ENCODE measurements at regions not wholly inside any gene's neighbourhood (a gene's known extent, or its start where the extent isn't known, plus 50 kb on each side); places are given as distances from the start of the nearest gene placed in this dataset.

DNA sequence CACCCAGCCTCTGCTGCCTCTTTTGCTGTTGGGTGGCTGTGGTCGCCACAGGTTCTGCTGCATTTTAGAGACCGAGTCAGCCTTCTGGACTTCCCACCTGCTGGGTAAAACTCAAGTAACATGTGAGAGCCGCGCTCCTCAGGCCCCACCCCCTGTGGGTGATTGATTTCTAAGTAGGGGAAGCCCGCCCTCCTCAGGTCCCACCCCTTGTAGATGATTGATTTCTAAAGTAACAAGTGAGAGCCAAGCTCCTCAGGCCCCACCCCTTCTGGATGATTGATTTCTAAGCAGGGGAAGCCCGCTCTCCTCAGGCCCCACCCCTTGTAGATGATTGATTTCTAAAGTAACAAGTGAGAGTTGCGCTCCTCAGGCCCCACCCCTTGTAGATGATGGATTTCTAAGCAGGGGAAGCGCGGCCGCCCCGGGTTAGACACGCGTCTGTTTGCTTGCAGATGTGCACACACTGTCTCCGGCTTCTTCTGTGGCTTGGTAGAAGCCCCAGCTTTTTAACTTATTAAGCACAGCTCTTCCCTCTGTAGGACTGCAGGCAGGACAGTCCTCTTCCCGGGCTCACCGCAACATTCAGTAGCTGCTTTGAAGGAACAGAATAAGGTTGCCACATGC is 83.4 kb downstream of the FAM43A start:
- DNase-seq (ENCODE audit: low read depth): peak; percentile 91

GRCh38 chr3:194772241-194773000 is 86.7 kb downstream of the FAM43A start:
- DNase-seq (ENCODE audit: low read depth): no peak

- DNase-seq (ENCODE audit: low read depth): no peak
Measured at GRCh38 chr3:194773216-194773615, 87.5 kb downstream of the FAM43A start.

DNA sequence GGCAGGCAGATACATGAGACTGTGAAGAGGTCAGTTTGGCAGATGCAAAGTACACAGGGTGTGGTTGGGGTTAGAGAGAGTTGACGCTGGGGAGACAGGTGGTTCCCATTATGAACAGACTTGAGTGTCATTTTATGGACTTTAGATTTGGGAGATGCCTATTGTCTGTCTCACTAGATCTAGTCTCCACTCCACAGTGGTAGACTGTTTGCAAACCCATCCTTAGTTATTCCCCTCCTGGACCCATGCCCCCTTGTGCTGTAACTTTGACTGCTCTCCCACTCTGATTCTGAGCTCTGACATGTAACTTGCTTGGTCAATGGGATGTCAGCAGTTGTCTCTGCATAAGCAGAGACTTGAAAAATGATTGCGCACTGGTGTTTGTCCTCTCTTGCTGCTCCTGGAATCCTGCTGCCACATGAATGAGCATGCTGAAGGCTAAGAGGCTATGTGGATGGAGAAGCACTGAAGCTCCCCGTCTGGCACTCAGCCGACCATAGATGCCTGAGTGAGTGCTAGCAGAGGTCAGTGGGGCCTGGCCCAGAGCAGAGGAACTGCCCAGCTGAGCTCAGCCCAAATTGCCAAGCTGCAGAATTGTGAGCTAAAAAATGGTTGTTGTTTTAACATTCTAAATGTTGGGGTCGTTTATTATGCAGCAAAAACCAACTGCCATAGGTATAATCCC is 88.2 kb downstream of the FAM43A start:
- DNase-seq (ENCODE audit: low read depth): no peak

GRCh38 chr3:194775266-194775665 is 89.6 kb downstream of the FAM43A start:
- no peak for DNase-seq (ENCODE audit: low read depth)

DNA sequence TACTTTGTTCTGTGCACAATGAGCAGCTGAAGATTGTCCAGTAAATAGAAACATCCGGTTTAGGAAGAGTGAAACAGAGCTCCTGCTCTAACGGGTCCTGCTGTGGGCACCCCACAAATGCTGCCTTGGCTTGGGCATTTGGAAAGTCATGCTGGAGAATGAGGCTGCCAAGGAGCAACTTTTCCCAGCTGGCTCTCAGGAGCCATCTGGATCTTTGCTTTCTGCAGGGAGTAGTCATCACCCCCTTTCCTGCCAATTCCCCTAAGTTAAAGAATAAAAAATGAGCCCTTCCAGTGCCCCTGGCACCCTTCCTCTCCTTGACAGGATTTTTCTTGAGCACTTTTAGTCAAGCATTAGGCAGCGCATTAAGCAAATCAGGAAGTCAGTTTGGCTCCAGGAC is 90.0 kb downstream of the FAM43A start:
- DNase-seq (ENCODE audit: low read depth): no peak

GRCh38 chr3:194777729-194778128 is 92.0 kb downstream of the FAM43A start:
- DNase-seq (ENCODE audit: low read depth): no peak

GRCh38 chr3:194779729-194780224 is 94.1 kb downstream of the FAM43A start:
- no peak for DNase-seq (ENCODE audit: low read depth)

DNA sequence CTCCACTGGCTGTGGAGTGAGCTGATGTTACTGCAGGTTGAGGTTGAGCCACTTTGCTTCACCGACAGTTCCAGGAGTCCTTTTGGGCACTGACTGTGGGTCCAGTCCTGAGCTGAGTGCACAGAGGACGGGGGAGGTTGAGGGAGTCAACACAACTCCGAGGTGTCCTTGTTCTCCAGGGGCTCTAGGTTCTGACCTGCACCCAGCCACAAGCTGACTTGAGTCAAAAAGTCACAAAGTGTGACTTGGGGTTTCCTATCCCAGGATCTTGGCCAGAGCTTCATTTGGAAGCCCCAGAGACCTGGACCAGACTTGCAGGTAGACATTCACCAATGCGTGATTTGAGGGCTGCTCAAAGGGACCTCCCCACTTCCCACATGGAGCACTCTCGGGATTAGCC is 95.0 kb downstream of the FAM43A start:
- DNase-seq (ENCODE audit: low read depth): no peak

- DNase-seq (ENCODE audit: low read depth): no peak
Measured at GRCh38 chr3:194781617-194782016, 95.9 kb downstream of the FAM43A start.

DNA sequence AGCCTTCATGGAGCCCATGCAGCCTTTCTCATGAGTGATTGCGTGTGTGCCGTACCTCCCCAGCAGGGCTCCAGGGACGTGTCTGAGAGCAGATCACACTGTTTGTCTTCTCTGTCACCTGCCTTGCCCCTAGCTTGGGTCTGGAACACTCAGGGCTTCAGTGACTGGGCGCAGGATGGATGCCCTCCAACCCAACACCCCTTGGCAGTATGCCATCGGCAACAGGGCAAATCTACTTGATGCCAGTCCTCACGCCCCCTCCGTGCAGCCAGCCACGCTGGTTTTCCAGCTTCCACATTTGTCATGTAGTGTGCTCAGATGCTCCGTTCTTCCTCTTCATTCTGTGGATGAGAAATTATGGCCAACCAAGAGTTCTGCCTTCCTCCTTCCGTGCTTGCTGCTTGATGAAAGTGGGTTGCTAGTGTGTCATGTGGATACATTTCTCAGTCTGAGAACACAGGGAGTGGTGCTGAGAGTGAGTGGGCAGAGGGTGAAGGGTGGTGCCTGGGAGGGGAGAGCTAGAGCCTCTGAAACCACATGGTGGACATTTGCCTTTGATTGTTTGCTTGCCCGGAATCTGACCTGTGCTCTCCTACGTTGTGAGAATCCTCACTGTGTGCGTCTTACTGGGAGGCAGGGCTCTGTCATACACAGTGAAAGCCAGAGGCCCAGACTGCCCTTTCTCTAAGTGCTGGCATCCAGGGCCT is 97.2 kb downstream of the FAM43A start:
- no peak for DNase-seq (ENCODE audit: low read depth)

DNA sequence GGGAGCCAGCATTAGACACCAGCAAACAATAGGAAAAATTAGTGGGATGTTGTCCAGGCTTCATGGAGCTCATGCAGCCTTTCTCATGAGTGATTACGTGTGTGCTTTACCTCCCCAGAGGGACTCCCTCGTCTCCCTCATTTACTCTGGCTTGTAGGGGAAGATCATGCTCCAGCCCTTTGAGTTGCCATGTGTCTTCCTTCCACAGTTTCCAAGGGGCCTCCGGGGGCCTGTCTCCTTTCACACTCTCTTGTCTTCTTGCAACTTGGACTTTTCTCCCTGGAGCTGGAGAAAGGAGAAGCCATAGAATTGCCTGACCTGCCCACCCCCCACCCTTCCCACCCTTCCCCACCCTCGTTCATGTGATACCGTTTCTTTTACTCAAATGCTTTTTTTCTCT is 98.7 kb downstream of the FAM43A start:
- DNase-seq (ENCODE audit: low read depth): no peak

GRCh38 chr3:194785315-194785714 is 99.6 kb downstream of the FAM43A start:
- DNase-seq (ENCODE audit: low read depth): no peak

- DNase-seq (ENCODE audit: low read depth): no peak
Measured at GRCh38 chr3:194787072-194787471, 101.4 kb downstream of the FAM43A start.

GRCh38 chr3:194787650-194788049 is 102.0 kb downstream of the FAM43A start:
- DNase-seq (ENCODE audit: low read depth): no peak

- no peak for DNase-seq (ENCODE audit: low read depth)
Measured at GRCh38 chr3:194792368-194792767, 106.7 kb downstream of the FAM43A start.

DNA sequence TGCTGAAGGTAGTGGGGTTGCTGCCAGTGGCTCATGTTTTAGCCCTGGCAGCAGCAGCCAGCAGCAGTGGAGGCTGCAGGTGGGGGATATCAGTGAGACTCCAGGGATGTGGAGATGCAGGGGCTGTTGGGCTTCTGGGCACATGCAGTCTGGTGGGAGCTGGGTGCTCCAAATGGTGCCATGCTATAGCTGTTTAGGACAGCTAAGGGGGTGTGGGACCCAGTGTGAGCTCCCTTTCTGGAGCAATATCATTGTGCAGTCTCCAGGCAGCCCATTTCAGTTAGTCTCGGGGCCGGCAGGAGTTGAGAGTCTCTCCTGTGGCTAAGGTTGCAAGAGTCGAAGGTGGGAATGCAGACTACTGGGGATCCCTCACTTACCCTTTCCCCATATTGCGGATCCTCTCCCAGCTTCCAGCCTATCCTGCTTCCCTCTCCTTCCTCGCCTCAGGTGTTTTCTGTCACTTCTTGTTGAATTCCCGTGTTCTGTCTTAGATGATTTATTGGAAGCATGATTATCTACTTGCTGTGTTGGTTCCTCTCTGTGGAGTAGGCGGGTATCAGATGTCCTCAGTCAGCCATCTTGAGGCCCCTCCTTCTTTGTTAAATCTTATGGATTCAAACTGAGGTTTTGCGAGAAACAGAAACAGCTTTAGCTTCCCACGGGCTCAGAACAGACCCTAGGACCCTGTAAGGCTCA is 112.0 kb downstream of the FAM43A start:
- DNase-seq (ENCODE audit: low read depth): no peak

- DNase-seq (ENCODE audit: low read depth): no peak
Measured at GRCh38 chr3:194798486-194798885, 112.8 kb downstream of the FAM43A start.

DNA sequence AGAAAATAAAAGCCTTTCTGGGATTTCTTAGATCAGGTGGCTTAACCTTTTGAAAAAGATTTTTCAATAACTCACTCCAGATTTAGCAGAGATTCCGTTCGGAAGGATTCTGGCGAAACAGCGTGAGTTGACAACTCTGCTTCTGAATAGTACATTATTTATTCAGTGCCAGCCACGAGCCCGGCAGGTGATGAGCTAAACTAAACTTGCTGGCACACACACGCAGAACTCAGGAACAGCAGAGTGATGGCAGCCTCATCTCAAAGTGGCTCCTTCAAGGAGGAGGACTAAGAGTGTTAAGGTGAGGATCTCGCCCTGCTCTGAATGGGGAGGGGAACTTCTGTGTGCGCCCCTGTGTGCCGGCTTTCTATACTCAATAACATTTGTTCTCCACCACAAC is 114.3 kb downstream of the FAM43A start:
- no peak for DNase-seq (ENCODE audit: low read depth)

- DNase-seq (ENCODE audit: low read depth): no peak
Measured at GRCh38 chr3:194801461-194802432, 116.1 kb downstream of the FAM43A start.

GRCh38 chr3:194804796-194805195 is 119.1 kb downstream of the FAM43A start:
- DNase-seq (ENCODE audit: low read depth): no peak

Measured in T-helper 22 cell (primary cell).